ENCODE measurements at regions not wholly inside any gene's neighbourhood (a gene's known extent, or its start where the extent isn't known, plus 50 kb on each side); places are given as distances from the start of the nearest gene placed in this dataset.

DNA sequence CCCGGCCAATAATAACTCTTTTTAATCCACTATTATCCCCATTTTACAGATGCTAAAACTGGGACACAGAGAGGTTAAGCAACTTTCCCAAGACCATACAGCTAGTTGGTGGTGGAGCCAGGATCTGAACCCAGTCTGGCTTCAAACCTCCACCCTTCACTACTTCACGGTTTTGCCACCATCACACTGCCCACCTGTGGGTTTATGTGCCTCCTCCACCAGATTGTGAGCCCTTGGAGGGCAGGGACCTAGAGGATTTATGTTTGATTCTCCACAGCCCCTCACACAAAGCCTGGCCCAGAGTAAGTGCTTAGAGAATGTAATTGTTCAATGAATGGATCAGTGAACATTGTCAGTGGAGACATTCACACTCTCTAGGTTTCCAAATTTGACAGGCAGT is 153.4 kb upstream of the MYCN start:
- BruUV-seq (replicated peaks), result no TSS peak
- no peak overlapping the region for H3K4me3 Mint-ChIP-seq (ENCODE audit: low read depth, unreplicated experiment)
- no peak overlapping the region for H3K27ac Mint-ChIP-seq (ENCODE audit: unreplicated experiment)
- TF ChIP-seq, protein P1, sequence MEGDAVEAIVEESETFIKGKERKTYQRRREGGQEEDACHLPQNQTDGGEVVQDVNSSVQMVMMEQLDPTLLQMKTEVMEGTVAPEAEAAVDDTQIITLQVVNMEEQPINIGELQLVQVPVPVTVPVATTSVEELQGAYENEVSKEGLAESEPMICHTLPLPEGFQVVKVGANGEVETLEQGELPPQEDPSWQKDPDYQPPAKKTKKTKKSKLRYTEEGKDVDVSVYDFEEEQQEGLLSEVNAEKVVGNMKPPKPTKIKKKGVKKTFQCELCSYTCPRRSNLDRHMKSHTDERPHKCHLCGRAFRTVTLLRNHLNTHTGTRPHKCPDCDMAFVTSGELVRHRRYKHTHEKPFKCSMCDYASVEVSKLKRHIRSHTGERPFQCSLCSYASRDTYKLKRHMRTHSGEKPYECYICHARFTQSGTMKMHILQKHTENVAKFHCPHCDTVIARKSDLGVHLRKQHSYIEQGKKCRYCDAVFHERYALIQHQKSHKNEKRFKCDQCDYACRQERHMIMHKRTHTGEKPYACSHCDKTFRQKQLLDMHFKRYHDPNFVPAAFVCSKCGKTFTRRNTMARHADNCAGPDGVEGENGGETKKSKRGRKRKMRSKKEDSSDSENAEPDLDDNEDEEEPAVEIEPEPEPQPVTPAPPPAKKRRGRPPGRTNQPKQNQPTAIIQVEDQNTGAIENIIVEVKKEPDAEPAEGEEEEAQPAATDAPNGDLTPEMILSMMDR (IDR thresholded peaks at IDR 0.05; ENCODE audit: unreplicated experiment), result no peak
- CTCF ChIA-PET, result no interaction called here
- intact Hi-C loops (cut with micrococcal nuclease; ENCODE audit: unreplicated experiment), result no loop called here
- H3K27me3 Mint-ChIP-seq (ENCODE audit: unreplicated experiment), result peaks cover 59% of the 10 kb centered on the region
- H3K36me3 Mint-ChIP-seq (ENCODE audit: insufficient read depth, unreplicated experiment), result no peaks in the 10 kb centered on the region
- peaks cover 7% of the 10 kb centered on the region for H3K9me3 Mint-ChIP-seq (ENCODE audit: low read depth, unreplicated experiment)
- peaks cover 6% of the 10 kb centered on the region for H3K4me1 Mint-ChIP-seq (ENCODE audit: low read depth, unreplicated experiment)
- no peak for DNase-seq

GRCh38 chr2:15787535-15788454 is 152.6 kb upstream of the MYCN start:
- no peaks in the 10 kb centered on the region for H3K4me1 Mint-ChIP-seq (ENCODE audit: low read depth, unreplicated experiment)
- H3K27ac Mint-ChIP-seq (ENCODE audit: unreplicated experiment), result no peak overlapping the region
- CTCF ChIA-PET, result interaction anchor here (0.7 kb wide), 1 partner anchor 335 kb away, joined by 3 read pairs; no protein-coding TSS in a partner anchor
- no peaks in the 10 kb centered on the region for H3K36me3 Mint-ChIP-seq (ENCODE audit: insufficient read depth, unreplicated experiment)
- peaks cover 7% of the 10 kb centered on the region for H3K9me3 Mint-ChIP-seq (ENCODE audit: low read depth, unreplicated experiment)
- TF ChIP-seq, protein P1 (IDR thresholded peaks at IDR 0.05; ENCODE audit: unreplicated experiment), result no peak
- H3K27me3 Mint-ChIP-seq (ENCODE audit: unreplicated experiment), result peaks cover 50% of the 10 kb centered on the region
- DNase-seq, result no peak
- no TSS peak for BruUV-seq (replicated peaks)
- intact Hi-C loops (cut with micrococcal nuclease; ENCODE audit: unreplicated experiment), result no loop called here
- no peak overlapping the region for H3K4me3 Mint-ChIP-seq (ENCODE audit: low read depth, unreplicated experiment)

DNA sequence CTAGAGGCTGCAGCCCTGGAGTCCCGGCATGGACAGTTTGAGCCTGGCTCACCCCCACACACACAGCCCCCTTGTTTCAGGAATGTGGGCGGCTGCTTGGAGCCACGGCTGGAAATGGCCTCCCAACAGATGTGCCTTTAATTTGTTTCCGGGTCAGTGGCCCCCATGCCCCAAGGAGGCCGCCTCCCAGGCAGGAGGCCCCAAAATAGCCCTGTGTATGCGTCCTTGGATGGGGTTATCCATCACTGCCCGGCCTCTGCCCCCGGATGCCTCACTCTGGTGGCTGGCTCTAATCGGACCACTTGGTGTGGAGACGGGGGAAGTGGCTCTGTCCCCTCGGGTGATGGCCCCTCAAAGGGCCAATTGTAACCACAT is 151.9 kb upstream of the MYCN start:
- H3K4me3 Mint-ChIP-seq (ENCODE audit: low read depth, unreplicated experiment), result no peak overlapping the region
- H3K27me3 Mint-ChIP-seq (ENCODE audit: unreplicated experiment), result peaks cover 46% of the 10 kb centered on the region
- CTCF ChIA-PET, result interaction anchor here (0.7 kb wide), 1 partner anchor 335 kb away, joined by 3 read pairs; no protein-coding TSS in a partner anchor
- intact Hi-C loops (cut with micrococcal nuclease; ENCODE audit: unreplicated experiment), result no loop called here
- H3K4me1 Mint-ChIP-seq (ENCODE audit: low read depth, unreplicated experiment), result no peaks in the 10 kb centered on the region
- no peaks in the 10 kb centered on the region for H3K36me3 Mint-ChIP-seq (ENCODE audit: insufficient read depth, unreplicated experiment)
- no peak overlapping the region for H3K27ac Mint-ChIP-seq (ENCODE audit: unreplicated experiment)
- no peak for DNase-seq
- peaks cover 7% of the 10 kb centered on the region for H3K9me3 Mint-ChIP-seq (ENCODE audit: low read depth, unreplicated experiment)
- BruUV-seq (replicated peaks), result no TSS peak
- TF ChIP-seq, protein P1 (IDR thresholded peaks at IDR 0.05; ENCODE audit: unreplicated experiment), result no peak

DNA sequence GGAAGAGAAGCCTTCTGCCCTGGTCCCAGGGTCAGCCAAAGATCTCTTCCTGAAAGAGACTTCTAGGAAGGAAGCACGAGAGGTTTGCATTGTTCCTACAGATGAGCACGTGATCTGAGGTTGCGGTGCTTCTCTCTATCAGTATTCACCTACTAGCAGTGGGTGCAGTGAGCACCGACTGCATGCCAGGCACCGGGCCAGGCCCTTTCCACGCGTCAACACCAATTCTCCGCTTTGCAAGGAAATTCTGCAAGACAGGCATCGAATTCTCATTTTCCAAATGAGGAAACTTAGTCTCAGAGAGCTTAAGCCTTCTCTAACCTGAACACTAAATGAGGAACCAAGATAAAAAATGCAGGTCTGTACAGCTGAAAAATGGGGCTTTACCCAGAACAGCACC is 151.5 kb upstream of the MYCN start:
- DNase-seq, result no peak
- Mint-ChIP-seq H3K9me3 (ENCODE audit: low read depth, unreplicated experiment) (peaks cover 7% of the 10 kb centered on the region), H3K27ac (ENCODE audit: unreplicated experiment) (no peak overlapping the region), H3K4me3 (ENCODE audit: low read depth, unreplicated experiment) (no peak overlapping the region), H3K27me3 (ENCODE audit: unreplicated experiment) (peaks cover 46% of the 10 kb centered on the region), H3K36me3 (ENCODE audit: insufficient read depth, unreplicated experiment) (no peaks in the 10 kb centered on the region), H3K4me1 (ENCODE audit: low read depth, unreplicated experiment) (no peaks in the 10 kb centered on the region)
- intact Hi-C loops (cut with micrococcal nuclease; ENCODE audit: unreplicated experiment), result no loop called here
- BruUV-seq (replicated peaks), result no TSS peak
- CTCF ChIA-PET, result no interaction called here
- TF ChIP-seq, protein P1 (IDR thresholded peaks at IDR 0.05; ENCODE audit: unreplicated experiment), result no peak

Measured in Calu3 (cell line).